ENCODE measurements at regions not wholly inside any gene's neighbourhood (a gene's known extent, or its start where the extent isn't known, plus 50 kb on each side); places are given as distances from the start of the nearest gene placed in this dataset.

DNA sequence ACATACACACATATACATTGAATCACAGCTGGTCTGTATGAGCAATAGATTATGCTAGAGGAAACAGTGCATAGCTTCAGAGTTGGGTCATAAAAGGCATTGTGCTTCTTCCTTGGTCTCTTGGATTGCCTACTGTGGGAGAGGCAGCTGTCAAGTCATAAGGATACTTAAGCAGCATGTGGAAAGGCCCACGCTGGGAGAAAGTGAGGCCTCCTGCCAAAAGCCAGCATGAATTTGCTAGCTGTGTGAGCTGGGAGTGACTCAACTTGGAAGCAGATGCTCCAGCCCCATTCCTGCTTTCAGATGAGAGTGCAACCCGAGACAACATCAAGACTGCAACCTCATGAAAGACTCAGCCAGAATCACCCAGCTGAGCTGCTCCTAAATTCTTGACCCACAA is 311.9 kb upstream of the TBX3 start:
- TF ChIP-seq CTCF (IDR thresholded peaks at IDR 0.05), result no peak
- H3K4me3 Mint-ChIP-seq, result no peak overlapping the region
- H3K36me3 Mint-ChIP-seq (ENCODE audit: low read depth), result no peaks in the 10 kb centered on the region
- no peak for ATAC-seq
- no peaks in the 10 kb centered on the region for H3K4me1 Mint-ChIP-seq (ENCODE audit: low read depth)
- POLR2A ChIA-PET, result no interaction called here
- intact Hi-C loops (cut with micrococcal nuclease), result no loop called here
- H3K27me3 Mint-ChIP-seq, result no peaks in the 10 kb centered on the region
- H3K9me3 Mint-ChIP-seq, result peaks cover 6% of the 10 kb centered on the region
- DNase-seq, result no peak
- no peak overlapping the region for H3K27ac Mint-ChIP-seq
- CTCF ChIA-PET, result no interaction called here

DNA sequence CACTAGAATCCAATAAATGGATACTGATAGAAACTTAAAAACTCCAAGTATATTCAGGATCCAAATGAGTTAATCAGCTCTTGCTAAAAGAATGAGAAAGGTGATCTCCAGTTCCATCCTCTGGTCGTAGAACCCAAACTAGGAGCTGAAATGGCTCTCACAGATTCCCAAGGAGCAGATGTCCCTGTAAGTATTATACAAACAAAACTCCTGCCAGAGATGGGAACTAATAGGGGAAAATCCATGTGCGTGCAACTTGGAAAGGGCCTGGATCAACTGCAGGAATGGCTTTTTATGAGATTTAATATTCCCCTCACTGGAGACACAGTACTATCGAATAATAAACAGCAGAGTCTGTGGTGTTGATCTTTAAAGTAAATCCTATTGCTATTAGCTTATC is 309.2 kb upstream of the TBX3 start:
- Mint-ChIP-seq H3K27ac (no peak overlapping the region), H3K9me3 (peaks cover 6% of the 10 kb centered on the region), H3K27me3 (no peaks in the 10 kb centered on the region), H3K4me3 (no peak overlapping the region), H3K36me3 (ENCODE audit: low read depth) (no peaks in the 10 kb centered on the region), H3K4me1 (ENCODE audit: low read depth) (no peaks in the 10 kb centered on the region)
- TF ChIP-seq CTCF (IDR thresholded peaks at IDR 0.05), result no peak
- POLR2A ChIA-PET, result no interaction called here
- no peak for DNase-seq
- intact Hi-C loops (cut with micrococcal nuclease), result no loop called here
- CTCF ChIA-PET, result no interaction called here
- ATAC-seq, result no peak

- ChIA-PET POLR2A (no interaction called here), CTCF (no interaction called here)
- Mint-ChIP-seq H3K4me3 (no peak overlapping the region), H3K9me3 (peaks cover 6% of the 10 kb centered on the region), H3K27ac (no peak overlapping the region), H3K4me1 (ENCODE audit: low read depth) (no peaks in the 10 kb centered on the region), H3K27me3 (no peaks in the 10 kb centered on the region), H3K36me3 (ENCODE audit: low read depth) (no peaks in the 10 kb centered on the region)
- intact Hi-C loops (cut with micrococcal nuclease), result no loop called here
- no peak for TF ChIP-seq CTCF (IDR thresholded peaks at IDR 0.05)
- no peak for DNase-seq
- no peak for ATAC-seq
Measured at GRCh38 chr12:114992443-114992842, 308.5 kb upstream of the TBX3 start.

GRCh38 chr12:114990381-114990780 is 306.4 kb upstream of the TBX3 start:
- DNase-seq, result no peak
- no peak for ATAC-seq
- no peaks in the 10 kb centered on the region for H3K4me1 Mint-ChIP-seq (ENCODE audit: low read depth)
- H3K36me3 Mint-ChIP-seq (ENCODE audit: low read depth), result no peaks in the 10 kb centered on the region
- POLR2A ChIA-PET, result interaction anchor here (0.6 kb wide), 1 partner anchor 32 kb away, joined by 3 read pairs; no protein-coding TSS in a partner anchor
- TF ChIP-seq CTCF (IDR thresholded peaks at IDR 0.05), result no peak
- CTCF ChIA-PET, result no interaction called here
- peaks cover 11% of the 10 kb centered on the region for H3K9me3 Mint-ChIP-seq
- no peaks in the 10 kb centered on the region for H3K27me3 Mint-ChIP-seq
- intact Hi-C loops (cut with micrococcal nuclease), result no loop called here
- no peak overlapping the region for H3K4me3 Mint-ChIP-seq
- H3K27ac Mint-ChIP-seq, result no peak overlapping the region

GRCh38 chr12:114986849-114987248 is 302.9 kb upstream of the TBX3 start:
- Mint-ChIP-seq H3K27me3 (no peaks in the 10 kb centered on the region), H3K36me3 (ENCODE audit: low read depth) (no peaks in the 10 kb centered on the region), H3K4me3 (no peak overlapping the region), H3K27ac (no peak overlapping the region), H3K9me3 (peaks cover 8% of the 10 kb centered on the region), H3K4me1 (ENCODE audit: low read depth) (no peaks in the 10 kb centered on the region)
- CTCF ChIA-PET, result no interaction called here
- POLR2A ChIA-PET, result no interaction called here
- intact Hi-C loops (cut with micrococcal nuclease), result no loop called here
- DNase-seq (no peak), ATAC-seq (no peak)
- no peak for TF ChIP-seq CTCF (IDR thresholded peaks at IDR 0.05)

Measured in activated CD8-positive, alpha-beta T cell treated with anti-CD3 and anti-CD28 coated beads for 36 hours (primary cell).